PC-3 (cell line): ENCODE measurements at regions not wholly inside any gene's neighbourhood (a gene's known extent, or its start where the extent isn't known, plus 50 kb on each side); places are given as distances from the start of the nearest gene placed in this dataset.

Experiments
- CTCF ChIP-seq: fragments of 300-600 bp; sonication (generic); conservative IDR thresholded peaks from 2 replicates; pipeline ENCODE4 v1.5.1; 2017; ENCODE audit warnings: antibody characterized with exemption, low read depth, mild to moderate bottlenecking, low read length
- EZH2phosphoT487 ChIP-seq: fragments of 300-600 bp; sonication (generic); IDR thresholded peaks from 2 replicates; pipeline ENCODE4 v1.6.1; 2018; ENCODE audit warnings: mild to moderate bottlenecking, antibody characterized with exemption, low read length, borderline replicate concordance

GRCh38 chr7:42628054-42628453 lies 283.8 kb downstream of the C7orf25 start:
- TF ChIP-seq CTCF (no peak), EZH2phosphoT487 (no peak)
